H1 (cell line): ENCODE measurements at regions not wholly inside any gene's neighbourhood (a gene's known extent, or its start where the extent isn't known, plus 50 kb on each side); places are given as distances from the start of the nearest gene placed in this dataset.

Source experiments
- BRCA1 ChIP-seq: IDR thresholded peaks from 2 replicates; pipeline ENCODE4 v1.6.1; 2012; ENCODE audit warnings: low read depth, low read length, improper control_type of control experiment
- EP300 ChIP-seq, 2 experiments: IDR thresholded peaks; 1 replicate in 1 of 2; 2 replicates in 1 of 2; pipeline ENCODE4 v1.6.1; 2011 to 2012; ENCODE audit warnings: low read depth in 2 of 2, low read length in 2 of 2, mild to moderate bottlenecking in 2 of 2, borderline replicate concordance in 1 of 2, inconsistent platforms in 1 of 2, moderate library complexity in 1 of 2
- EZH2 ChIP-seq: fragments of 200-600 bp; sonication (generic); IDR thresholded peaks from 2 replicates; pipeline ENCODE4 v1.7.1; 2012; ENCODE audit warnings: low read depth, mild to moderate bottlenecking, moderate library complexity, low read length, inconsistent platforms; ENCODE audit not compliant: severe bottlenecking
- GABPA ChIP-seq: IDR thresholded peaks from 2 replicates; pipeline ENCODE4 v1.6.1; 2011; ENCODE audit warnings: mild to moderate bottlenecking, low read length, moderate library complexity, borderline replicate concordance; ENCODE audit not compliant: insufficient read depth
- GTF2F1 ChIP-seq: IDR thresholded peaks from 2 replicates; pipeline ENCODE4 v1.6.1; 2012; ENCODE audit warnings: low read depth, low read length, improper control_type of control experiment, borderline replicate concordance
- KDM1A ChIP-seq: fragments of 200-600, 300-600 bp; sonication (generic); IDR thresholded peaks from 2 replicates; pipeline ENCODE4 v1.7.1; 2016; ENCODE audit warnings: mild to moderate bottlenecking, low read length, borderline replicate concordance
- POLR2A ChIP-seq, 2 experiments: IDR thresholded peaks; 1 replicate in 1 of 2; 2 replicates in 1 of 2; pipeline ENCODE4 v1.6.1; 2011; ENCODE audit warnings: low read depth in 2 of 2, low read length in 2 of 2, mild to moderate bottlenecking in 2 of 2; ENCODE audit errors: control extremely low read depth in 1 of 2
- RAD21 ChIP-seq, 2 experiments: IDR thresholded peaks in 1 of 2; conservative IDR thresholded peaks in 1 of 2; 2 replicates each; pipeline ENCODE4 v1.6.1; 2011; ENCODE audit warnings: low read depth in 2 of 2, low read length in 2 of 2, improper control_type of control experiment in 1 of 2, inconsistent platforms in 1 of 2, mild to moderate bottlenecking in 1 of 2, moderate library complexity in 1 of 2
- RNF2 ChIP-seq: fragments of 200-900, 300-1000 bp; sonication (generic); IDR thresholded peaks from 2 replicates; pipeline ENCODE4 v1.7.1; 2016; ENCODE audit warnings: borderline replicate concordance, low read depth, mild to moderate bottlenecking, antibody characterized with exemption, low read length; ENCODE audit not compliant: poor library complexity, severe bottlenecking; ENCODE audit errors: missing control alignments
- TAF7 ChIP-seq: optimal IDR thresholded peaks from 2 replicates; pipeline ENCODE3; 2011; ENCODE audit warnings: low read depth, mild to moderate bottlenecking, inconsistent platforms, low read length, moderate library complexity, borderline replicate concordance
- TF ChIP-seq, protein P1 (sequence below), 3 experiments: IDR thresholded peaks; 1 replicate in 2 of 3; 2 replicates in 1 of 3; pipeline versions ENCODE4 v1.5.1 to v1.6.1; 2011; ENCODE audit warnings: low read length in 3 of 3, mild to moderate bottlenecking in 3 of 3, inconsistent platforms in 2 of 3, low read depth in 1 of 3, moderate library complexity in 1 of 3; ENCODE audit not compliant: insufficient read depth in 1 of 3; ENCODE audit errors: control extremely low read depth in 1 of 3
- TF ChIP-seq, protein P2 (sequence below): IDR thresholded peaks from 2 replicates; pipeline ENCODE4 v1.6.1; 2012; ENCODE audit warnings: inconsistent platforms

DNA sequence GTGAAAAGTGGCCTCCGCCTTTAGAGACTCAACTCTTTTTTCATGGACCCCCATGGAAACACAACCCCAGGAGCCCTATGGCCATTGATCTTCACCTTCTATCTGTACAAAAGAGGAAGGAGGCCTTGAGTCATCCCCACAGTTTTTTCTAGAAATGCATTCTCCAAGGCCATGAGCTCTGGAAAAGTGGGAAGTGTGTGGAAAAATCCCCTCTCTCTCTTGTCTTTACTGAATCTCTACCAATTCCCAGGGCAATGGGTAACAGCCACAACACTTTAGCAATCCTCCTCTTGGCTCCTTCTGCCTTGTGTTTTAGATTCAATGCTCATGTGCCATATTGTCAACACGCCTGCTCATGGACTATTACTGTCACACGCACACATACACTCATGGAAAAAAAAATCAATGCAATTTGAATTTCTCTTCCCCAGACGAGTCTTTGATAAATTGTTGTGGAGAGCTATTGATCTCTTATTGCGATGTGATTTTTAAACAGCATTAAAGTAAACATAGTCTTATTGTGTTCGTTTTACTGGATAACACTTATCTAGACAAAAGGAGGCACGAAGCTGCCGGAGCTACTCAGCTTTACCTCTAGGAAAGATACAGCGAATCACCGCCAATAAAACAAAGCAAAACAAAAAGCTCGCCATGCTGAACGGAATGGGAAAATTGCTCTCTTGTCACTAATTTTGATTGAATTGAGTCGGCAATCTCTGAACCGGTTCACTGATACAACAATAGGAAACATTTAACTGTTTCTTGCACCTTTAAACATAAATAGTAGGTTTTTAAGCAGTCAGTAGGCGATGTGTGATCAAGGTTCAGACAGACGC is 260.3 kb downstream of the VRK1 start:
- TF ChIP-seq, protein P1, sequence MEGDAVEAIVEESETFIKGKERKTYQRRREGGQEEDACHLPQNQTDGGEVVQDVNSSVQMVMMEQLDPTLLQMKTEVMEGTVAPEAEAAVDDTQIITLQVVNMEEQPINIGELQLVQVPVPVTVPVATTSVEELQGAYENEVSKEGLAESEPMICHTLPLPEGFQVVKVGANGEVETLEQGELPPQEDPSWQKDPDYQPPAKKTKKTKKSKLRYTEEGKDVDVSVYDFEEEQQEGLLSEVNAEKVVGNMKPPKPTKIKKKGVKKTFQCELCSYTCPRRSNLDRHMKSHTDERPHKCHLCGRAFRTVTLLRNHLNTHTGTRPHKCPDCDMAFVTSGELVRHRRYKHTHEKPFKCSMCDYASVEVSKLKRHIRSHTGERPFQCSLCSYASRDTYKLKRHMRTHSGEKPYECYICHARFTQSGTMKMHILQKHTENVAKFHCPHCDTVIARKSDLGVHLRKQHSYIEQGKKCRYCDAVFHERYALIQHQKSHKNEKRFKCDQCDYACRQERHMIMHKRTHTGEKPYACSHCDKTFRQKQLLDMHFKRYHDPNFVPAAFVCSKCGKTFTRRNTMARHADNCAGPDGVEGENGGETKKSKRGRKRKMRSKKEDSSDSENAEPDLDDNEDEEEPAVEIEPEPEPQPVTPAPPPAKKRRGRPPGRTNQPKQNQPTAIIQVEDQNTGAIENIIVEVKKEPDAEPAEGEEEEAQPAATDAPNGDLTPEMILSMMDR (IDR thresholded peaks at IDR 0.05; ENCODE audit: control extremely low read depth in 1 of 3, insufficient read depth in 1 of 3, low read depth in 1 of 3, low read length in 3 of 3): no peak
- TF ChIP-seq RNF2 (no peak), TAF7 (no peak), EZH2 (no peak), POLR2A (IDR thresholded peaks at IDR 0.05; ENCODE audit: control extremely low read depth in 1 of 2, low read depth in 2 of 2, low read length in 2 of 2) (no peak), EP300 (IDR thresholded peaks at IDR 0.05; ENCODE audit: borderline replicate concordance in 1 of 2, low read depth in 2 of 2, low read length in 2 of 2) (no peak), KDM1A (no peak), GABPA (no peak), RAD21 (IDR thresholded peaks at IDR 0.05 in 1 of 2, conservative IDR thresholded peaks at IDR 0.05 in 1 of 2; ENCODE audit: low read depth in 2 of 2, low read length in 2 of 2) (no peak), BRCA1 (no peak), GTF2F1 (no peak)
- TF ChIP-seq, protein P2, sequence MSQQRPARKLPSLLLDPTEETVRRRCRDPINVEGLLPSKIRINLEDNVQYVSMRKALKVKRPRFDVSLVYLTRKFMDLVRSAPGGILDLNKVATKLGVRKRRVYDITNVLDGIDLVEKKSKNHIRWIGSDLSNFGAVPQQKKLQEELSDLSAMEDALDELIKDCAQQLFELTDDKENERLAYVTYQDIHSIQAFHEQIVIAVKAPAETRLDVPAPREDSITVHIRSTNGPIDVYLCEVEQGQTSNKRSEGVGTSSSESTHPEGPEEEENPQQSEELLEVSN: no peak
